ENCODE measurements at regions not wholly inside any gene's neighbourhood (a gene's known extent, or its start where the extent isn't known, plus 50 kb on each side); places are given as distances from the start of the nearest gene placed in this dataset.

DNA sequence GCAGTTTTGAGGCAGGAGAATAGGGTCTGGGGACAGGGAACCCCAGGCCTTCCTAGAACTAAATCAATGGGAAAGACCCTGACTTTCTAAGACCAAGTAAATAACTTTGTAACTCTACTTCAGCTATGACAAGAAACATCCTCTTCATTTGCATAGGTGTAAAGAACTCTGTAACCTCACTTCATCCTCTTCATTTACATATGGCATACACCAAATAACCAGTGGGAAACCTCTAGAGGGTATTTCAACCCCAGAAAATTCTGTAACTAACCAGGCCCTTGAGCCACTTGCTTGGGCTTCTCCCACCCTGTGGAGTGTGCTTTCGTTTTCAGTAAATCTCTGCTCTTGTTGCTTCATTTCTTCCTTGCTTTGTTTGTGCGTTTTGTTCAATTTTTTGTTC is 495.6 kb downstream of the SIPA1L2 start:
- H3K9me2 ChIP-seq = no peaks in the 10 kb centered on the region
- no peak overlapping the region for H3K9ac ChIP-seq
- no peaks in the 10 kb centered on the region; the same call in 1 of the 2 replicates for H3K9me3 ChIP-seq
- DNase-seq = no peak
- H3K4me1 ChIP-seq (ENCODE audit: control insufficient read depth in 1 of 2, insufficient read depth in 2 of 2, low read depth in 1 of 2, low read length in 1 of 2) = no peaks in the 10 kb centered on the region
- no peaks in the 10 kb centered on the region for H3K79me2 ChIP-seq (ENCODE audit: insufficient read depth)
- H3K4me3 ChIP-seq (ENCODE audit: low read depth in 2 of 2, low read length in 1 of 2) = no peak overlapping the region
- no peak for TF ChIP-seq CHD2 (IDR thresholded peaks at IDR 0.05; ENCODE audit: low read length, partially characterized antibody)
- TF ChIP-seq RCOR1 (IDR thresholded peaks at IDR 0.05; ENCODE audit: low read length) = no peak
- TF ChIP-seq, protein P1, sequence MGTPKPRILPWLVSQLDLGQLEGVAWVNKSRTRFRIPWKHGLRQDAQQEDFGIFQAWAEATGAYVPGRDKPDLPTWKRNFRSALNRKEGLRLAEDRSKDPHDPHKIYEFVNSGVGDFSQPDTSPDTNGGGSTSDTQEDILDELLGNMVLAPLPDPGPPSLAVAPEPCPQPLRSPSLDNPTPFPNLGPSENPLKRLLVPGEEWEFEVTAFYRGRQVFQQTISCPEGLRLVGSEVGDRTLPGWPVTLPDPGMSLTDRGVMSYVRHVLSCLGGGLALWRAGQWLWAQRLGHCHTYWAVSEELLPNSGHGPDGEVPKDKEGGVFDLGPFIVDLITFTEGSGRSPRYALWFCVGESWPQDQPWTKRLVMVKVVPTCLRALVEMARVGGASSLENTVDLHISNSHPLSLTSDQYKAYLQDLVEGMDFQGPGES (IDR thresholded peaks at IDR 0.05; ENCODE audit: low read depth, low read length) = no peak
- no peak for TF ChIP-seq TCF12 (IDR thresholded peaks at IDR 0.05)
- no peak for TF ChIP-seq YY1 (IDR thresholded peaks at IDR 0.05; ENCODE audit: low read depth)
- TF ChIP-seq, protein P2, sequence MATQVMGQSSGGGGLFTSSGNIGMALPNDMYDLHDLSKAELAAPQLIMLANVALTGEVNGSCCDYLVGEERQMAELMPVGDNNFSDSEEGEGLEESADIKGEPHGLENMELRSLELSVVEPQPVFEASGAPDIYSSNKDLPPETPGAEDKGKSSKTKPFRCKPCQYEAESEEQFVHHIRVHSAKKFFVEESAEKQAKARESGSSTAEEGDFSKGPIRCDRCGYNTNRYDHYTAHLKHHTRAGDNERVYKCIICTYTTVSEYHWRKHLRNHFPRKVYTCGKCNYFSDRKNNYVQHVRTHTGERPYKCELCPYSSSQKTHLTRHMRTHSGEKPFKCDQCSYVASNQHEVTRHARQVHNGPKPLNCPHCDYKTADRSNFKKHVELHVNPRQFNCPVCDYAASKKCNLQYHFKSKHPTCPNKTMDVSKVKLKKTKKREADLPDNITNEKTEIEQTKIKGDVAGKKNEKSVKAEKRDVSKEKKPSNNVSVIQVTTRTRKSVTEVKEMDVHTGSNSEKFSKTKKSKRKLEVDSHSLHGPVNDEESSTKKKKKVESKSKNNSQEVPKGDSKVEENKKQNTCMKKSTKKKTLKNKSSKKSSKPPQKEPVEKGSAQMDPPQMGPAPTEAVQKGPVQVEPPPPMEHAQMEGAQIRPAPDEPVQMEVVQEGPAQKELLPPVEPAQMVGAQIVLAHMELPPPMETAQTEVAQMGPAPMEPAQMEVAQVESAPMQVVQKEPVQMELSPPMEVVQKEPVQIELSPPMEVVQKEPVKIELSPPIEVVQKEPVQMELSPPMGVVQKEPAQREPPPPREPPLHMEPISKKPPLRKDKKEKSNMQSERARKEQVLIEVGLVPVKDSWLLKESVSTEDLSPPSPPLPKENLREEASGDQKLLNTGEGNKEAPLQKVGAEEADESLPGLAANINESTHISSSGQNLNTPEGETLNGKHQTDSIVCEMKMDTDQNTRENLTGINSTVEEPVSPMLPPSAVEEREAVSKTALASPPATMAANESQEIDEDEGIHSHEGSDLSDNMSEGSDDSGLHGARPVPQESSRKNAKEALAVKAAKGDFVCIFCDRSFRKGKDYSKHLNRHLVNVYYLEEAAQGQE (IDR thresholded peaks at IDR 0.05; ENCODE audit: low read depth, low read length) = no peak
- no peak for TF ChIP-seq RXRA (IDR thresholded peaks at IDR 0.05; ENCODE audit: borderline replicate concordance, low read depth)
- TF ChIP-seq, protein P3, sequence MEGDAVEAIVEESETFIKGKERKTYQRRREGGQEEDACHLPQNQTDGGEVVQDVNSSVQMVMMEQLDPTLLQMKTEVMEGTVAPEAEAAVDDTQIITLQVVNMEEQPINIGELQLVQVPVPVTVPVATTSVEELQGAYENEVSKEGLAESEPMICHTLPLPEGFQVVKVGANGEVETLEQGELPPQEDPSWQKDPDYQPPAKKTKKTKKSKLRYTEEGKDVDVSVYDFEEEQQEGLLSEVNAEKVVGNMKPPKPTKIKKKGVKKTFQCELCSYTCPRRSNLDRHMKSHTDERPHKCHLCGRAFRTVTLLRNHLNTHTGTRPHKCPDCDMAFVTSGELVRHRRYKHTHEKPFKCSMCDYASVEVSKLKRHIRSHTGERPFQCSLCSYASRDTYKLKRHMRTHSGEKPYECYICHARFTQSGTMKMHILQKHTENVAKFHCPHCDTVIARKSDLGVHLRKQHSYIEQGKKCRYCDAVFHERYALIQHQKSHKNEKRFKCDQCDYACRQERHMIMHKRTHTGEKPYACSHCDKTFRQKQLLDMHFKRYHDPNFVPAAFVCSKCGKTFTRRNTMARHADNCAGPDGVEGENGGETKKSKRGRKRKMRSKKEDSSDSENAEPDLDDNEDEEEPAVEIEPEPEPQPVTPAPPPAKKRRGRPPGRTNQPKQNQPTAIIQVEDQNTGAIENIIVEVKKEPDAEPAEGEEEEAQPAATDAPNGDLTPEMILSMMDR (IDR thresholded peaks at IDR 0.05) = no peak
- no peak for TF ChIP-seq ELF1 (IDR thresholded peaks at IDR 0.05)
- no peak for TF ChIP-seq FOSL2 (IDR thresholded peaks at IDR 0.05; ENCODE audit: borderline replicate concordance, low read depth)
- no peak for TF ChIP-seq MEF2A (IDR thresholded peaks at IDR 0.05; ENCODE audit: borderline replicate concordance, low read depth)
- TF ChIP-seq POLR2AphosphoS5 (IDR thresholded peaks at IDR 0.05; ENCODE audit: low read depth, low read length) = no peak
- no peak for TF ChIP-seq MXI1 (IDR thresholded peaks at IDR 0.05; ENCODE audit: low read depth, low read length)
- TF ChIP-seq SMC3 (IDR thresholded peaks at IDR 0.05; ENCODE audit: low read depth, low read length) = no peak
- no peak for TF ChIP-seq TEAD4 (IDR thresholded peaks at IDR 0.05; ENCODE audit: borderline replicate concordance, insufficient read depth)
- TF ChIP-seq TAF1 (IDR thresholded peaks at IDR 0.05; ENCODE audit: borderline replicate concordance, low read depth, low read length) = no peak
- TF ChIP-seq, protein P4, sequence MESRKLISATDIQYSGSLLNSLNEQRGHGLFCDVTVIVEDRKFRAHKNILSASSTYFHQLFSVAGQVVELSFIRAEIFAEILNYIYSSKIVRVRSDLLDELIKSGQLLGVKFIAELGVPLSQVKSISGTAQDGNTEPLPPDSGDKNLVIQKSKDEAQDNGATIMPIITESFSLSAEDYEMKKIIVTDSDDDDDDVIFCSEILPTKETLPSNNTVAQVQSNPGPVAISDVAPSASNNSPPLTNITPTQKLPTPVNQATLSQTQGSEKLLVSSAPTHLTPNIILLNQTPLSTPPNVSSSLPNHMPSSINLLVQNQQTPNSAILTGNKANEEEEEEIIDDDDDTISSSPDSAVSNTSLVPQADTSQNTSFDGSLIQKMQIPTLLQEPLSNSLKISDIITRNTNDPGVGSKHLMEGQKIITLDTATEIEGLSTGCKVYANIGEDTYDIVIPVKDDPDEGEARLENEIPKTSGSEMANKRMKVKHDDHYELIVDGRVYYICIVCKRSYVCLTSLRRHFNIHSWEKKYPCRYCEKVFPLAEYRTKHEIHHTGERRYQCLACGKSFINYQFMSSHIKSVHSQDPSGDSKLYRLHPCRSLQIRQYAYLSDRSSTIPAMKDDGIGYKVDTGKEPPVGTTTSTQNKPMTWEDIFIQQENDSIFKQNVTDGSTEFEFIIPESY (IDR thresholded peaks at IDR 0.05; ENCODE audit: borderline replicate concordance, low read depth) = no peak
- TF ChIP-seq FOXJ3 (CRISPR knock-in tag; IDR thresholded peaks at IDR 0.05) = no peak
- TF ChIP-seq, protein P5, sequence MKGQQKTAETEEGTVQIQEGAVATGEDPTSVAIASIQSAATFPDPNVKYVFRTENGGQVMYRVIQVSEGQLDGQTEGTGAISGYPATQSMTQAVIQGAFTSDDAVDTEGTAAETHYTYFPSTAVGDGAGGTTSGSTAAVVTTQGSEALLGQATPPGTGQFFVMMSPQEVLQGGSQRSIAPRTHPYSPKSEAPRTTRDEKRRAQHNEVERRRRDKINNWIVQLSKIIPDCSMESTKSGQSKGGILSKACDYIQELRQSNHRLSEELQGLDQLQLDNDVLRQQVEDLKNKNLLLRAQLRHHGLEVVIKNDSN (IDR thresholded peaks at IDR 0.05; ENCODE audit: borderline replicate concordance, low read depth) = no peak
- no peak for TF ChIP-seq RAD21 (IDR thresholded peaks at IDR 0.05; ENCODE audit: low read length)
- WGBS (ENCODE audit: low lambda C conversion rate) = 72% methylated on average over 2 of the region's 2 CpGs
- ChIA-PET POLR2A (no interaction called here), CTCF (no interaction called here)
- no peaks in the 10 kb centered on the region for H4K20me1 ChIP-seq (ENCODE audit: insufficient read depth)
- H3K27ac ChIP-seq (ENCODE audit: low read depth in 2 of 2, low read length in 1 of 2) = no peak overlapping the region
- no peaks in the 10 kb centered on the region for H3K36me3 ChIP-seq (replicated peaks in 1 of 2; ENCODE audit: control insufficient read depth in 1 of 2, insufficient read depth in 2 of 2, low read length in 1 of 2)
- no peak overlapping the region for H3K4me2 ChIP-seq
- H3K27me3 ChIP-seq (ENCODE audit: insufficient read depth) = no peaks in the 10 kb centered on the region
- no peak overlapping the region for H2AFZ ChIP-seq (ENCODE audit: low read depth)
- no peaks in the 10 kb centered on the region for H3F3A ChIP-seq (replicated peaks; ENCODE audit: insufficient read depth)

Measured in SK-N-SH (cell line).